Hematopoietic multipotent progenitor cell treated with erythropoietin and hydrocortisone succinate and interleukin-3 and kit ligand, for 6 days (in vitro differentiated cells): ENCODE measurements at regions not wholly inside any gene's neighbourhood (a gene's known extent, or its start where the extent isn't known, plus 50 kb on each side); places are given as distances from the start of the nearest gene placed in this dataset.
"Not testable (repeated sequence)": the region's sequence is repeated elsewhere in the genome, so short reads cannot be mapped to it uniquely, and the experiment has no call there.

Source experiments
- DNase-seq: peaks from one replicate; pipeline ENCODE4 v3.0.0-alpha.2; 2015

DNA sequence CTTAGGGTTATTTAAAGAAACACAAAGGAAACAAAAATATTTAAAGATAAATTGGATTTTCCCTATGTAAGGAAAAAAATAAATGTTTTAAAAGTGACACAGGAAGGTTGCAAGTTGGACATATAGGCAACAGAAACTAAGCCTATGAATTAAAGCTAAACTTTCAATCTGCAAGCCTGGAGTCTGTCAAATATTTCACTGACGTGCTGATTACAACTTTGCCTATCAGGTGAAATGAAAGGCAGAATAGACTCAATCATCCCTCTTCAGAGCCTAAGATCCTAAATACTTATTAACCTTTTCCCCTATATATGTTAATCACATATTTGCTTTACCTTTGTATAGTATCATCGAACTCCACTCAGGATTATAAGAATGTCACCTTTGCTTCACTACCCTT lies 1068.0 kb upstream of the ALCAM start:
- no peak for DNase-seq

- no peak for DNase-seq
These were observed 1050.6 kb upstream of the ALCAM start for GRCh38 chr3:104316118-104316517.

DNA sequence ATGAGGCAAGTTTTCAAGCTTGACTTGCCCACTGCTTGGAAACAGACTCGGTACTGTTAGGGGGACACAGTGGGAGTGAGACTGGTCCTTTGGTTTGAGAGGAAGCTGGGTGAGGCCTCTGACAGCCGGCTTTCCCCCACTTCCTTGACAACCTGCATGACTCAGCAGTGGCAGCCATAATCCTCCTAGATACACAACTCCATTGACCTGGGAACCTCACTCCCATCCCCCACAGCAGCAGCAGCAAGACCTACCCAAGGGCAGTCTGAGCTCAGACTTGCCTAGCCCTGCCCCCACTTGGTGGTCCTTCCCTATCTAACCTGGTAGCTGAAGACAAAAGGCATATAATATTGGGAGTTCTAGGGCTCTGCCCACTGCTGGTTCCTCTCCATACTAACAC lies 1043.5 kb upstream of the ALCAM start:
- no peak for DNase-seq

- DNase-seq, result no peak
These were observed 1019.4 kb upstream of the ALCAM start for GRCh38 chr3:104347291-104347690.

GRCh38 chr3:104349836-104350235 lies 1016.9 kb upstream of the ALCAM start:
- no peak for DNase-seq

GRCh38 chr3:104353951-104354350 lies 1012.8 kb upstream of the ALCAM start:
- DNase-seq, result no peak

DNA sequence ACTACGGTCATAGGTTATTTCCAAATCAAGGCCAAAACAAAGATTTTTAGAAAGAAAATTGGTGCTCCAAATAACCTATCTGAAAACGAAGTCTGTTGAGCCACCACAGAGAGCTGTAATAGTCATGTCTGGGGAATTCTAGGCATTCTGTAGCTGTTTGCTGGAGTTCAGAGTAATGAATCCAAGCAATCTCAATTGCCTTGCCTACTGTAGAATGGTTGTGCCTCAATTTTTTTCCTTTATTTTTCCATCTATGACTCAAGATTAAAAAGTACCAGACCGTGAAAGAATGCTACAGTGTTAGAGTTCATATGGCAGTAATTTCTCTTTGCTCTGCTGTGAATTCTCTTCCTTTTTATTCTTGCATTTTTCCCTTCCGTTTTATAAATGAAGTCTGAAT lies 1007.2 kb upstream of the ALCAM start:
- no peak for DNase-seq

DNA sequence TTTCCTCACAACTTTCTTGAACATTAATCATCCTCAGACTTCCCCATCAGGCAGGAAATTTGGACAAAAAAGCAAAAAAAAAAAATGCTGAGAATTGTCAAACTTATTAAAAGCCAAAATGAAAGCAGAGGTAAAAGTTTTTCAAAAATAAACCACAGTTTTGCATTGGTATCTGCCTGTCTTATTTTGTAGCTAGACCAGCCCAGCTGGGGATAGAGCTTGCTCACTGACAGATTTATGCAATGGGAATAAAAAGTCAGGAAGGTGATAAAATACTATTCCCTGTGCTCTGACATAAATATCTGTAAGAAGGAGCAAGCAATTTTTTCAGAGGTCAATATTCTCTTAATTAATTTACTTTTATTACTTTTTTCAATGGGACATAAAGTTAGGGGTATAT lies 1006.7 kb upstream of the ALCAM start:
- DNase-seq, result no peak

- DNase-seq, result not testable (repeated sequence)
These were observed 1005.0 kb upstream of the ALCAM start for GRCh38 chr3:104361748-104362147.

DNA sequence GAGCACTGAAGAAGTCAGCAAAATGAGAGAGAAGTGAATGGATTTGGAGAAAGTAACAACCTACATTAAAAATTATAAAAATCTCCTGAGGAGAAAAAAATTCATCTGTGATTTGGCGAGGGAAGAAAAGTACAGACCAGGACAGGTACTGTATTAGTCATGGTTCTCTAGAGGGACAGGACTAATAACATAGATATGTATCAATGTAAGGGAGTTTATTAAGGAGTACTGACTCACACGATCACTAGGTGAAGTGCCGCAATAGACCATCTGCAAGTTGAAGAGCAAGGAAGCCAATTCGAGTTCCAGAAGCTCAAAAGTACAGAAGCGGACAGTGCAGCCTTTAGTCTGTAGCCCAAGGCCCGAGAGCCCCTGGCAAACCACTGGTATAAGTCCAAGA lies 1004.4 kb upstream of the ALCAM start:
- DNase-seq, result no peak

GRCh38 chr3:104367000-104367399 lies 999.7 kb upstream of the ALCAM start:
- no peak for DNase-seq

GRCh38 chr3:104368760-104369159 lies 997.9 kb upstream of the ALCAM start:
- no peak for DNase-seq

DNA sequence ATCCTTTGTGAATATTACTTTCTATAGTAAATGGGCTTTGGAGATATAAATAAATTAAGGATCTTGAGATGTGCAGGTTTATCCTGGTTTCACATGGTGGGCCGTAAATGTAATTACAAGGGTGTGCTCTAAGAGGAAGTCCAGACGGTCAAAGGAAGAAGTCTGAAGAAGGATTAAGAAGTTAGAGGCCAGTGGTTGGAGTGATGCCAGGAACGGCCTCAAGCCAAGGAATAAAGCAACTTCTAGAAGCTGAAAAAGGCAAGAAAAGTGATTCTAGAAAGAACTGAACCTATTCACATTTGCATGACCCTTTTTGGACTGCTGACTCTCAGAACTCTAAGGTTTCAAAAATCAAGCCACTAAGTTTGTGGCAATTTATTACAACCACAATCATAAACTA lies 981.3 kb upstream of the ALCAM start:
- DNase-seq, result no peak

DNA sequence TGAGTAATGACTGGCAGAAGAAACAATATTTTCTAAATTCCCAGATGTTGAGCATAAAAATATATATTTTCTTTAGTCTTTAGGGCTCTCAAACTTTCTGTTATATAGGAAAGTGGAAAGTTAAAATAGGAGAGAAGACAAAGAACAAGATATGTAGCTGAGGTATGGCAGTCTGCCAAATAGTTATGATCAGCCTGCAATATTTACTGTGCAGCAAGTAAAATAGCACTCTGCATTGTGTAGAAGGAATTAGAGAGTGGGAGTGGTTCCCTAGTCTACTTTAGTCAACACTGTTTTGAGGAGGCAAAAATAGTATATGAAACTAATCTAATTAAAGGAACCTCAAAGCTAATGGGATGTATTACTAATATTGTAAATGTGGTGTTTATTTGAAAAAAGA lies 978.1 kb upstream of the ALCAM start:
- peak; percentile 1 for DNase-seq

DNA sequence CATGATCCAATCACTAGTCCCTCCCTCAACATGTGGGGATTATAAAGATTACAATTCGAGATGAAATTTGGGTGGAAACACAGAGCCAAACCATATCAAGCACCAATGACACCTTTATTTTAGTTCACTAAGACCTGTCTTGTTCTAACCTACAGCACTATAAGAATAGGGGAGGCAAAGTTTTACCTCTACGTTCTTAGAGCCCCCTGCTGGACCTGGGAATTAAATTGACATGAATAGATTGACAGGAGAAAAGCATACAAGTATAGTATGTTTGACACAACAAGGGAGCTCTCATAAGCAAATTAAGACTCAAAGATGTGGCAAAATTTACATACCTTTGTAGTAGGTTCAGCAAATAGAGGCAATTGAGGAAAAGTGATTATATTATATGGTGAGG lies 974.4 kb upstream of the ALCAM start:
- DNase-seq, result peak; percentile 3

- DNase-seq, result no peak
These were observed 969.6 kb upstream of the ALCAM start for GRCh38 chr3:104396974-104397669.

GRCh38 chr3:104397713-104398112 lies 969.0 kb upstream of the ALCAM start:
- no peak for DNase-seq

DNA sequence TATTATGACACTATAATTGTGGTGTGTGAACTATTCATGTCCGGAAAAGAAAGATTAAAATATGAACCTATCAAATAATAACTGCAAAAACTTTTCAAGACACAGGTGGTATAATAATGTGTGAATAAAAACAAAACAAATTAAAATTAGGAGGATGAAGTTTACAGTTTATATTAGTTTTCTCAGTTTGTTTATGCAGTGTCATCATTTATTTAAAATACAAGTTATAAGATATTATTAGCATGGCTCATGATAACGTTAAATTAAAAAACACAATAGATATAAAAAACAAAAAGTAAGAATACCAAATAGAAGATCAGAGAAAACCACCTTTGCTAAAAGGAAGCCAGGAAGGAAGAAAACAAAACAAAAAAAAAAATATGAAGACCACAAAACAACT lies 963.8 kb upstream of the ALCAM start:
- no peak for DNase-seq

GRCh38 chr3:104411757-104412156 lies 955.0 kb upstream of the ALCAM start:
- no peak for DNase-seq

DNA sequence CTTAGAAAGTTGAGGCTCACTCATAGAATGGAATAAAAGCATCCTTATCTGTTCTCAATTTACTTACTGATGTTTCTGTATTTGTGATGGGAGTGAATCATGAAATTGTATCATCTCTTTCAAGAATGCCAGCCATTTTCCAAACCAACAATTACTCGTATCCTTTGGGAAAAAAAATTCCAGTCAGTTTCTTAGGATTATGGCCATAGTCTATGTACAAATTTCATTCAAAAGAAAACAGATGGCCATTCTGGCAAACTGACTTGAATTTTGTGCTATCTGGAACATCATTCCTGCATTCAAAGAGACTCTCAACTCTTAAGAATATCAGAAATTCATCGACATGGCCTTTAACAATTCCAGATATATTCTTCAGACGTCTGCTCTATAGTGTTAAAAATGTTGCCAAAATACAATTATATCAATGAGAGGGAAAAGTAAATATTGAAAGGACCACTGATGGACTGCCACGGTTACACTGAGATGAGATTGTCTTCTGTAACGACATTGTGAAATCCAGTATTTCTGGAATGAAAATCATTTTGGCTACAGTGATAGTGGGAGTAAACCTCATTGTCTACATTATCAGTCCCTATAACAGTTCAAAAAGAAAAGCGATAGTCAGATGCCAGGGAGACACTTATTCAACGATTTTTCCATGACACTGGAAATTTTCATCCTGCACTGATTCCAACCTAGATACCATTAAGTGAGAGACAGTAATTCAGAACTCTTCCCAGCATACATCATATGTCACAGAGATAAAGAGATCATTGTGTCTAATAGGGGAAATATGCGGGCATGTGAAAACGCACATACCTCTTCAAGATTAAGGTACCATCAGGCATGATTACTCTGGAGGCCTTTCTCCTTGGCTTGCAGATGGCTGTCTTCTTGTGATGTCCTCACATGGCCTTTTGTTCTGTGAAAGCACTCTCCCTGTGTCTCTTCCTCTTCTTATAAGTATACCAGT lies 953.8 kb upstream of the ALCAM start:
- no peak for DNase-seq

GRCh38 chr3:104428337-104428925 lies 938.3 kb upstream of the ALCAM start:
- no peak for DNase-seq

DNA sequence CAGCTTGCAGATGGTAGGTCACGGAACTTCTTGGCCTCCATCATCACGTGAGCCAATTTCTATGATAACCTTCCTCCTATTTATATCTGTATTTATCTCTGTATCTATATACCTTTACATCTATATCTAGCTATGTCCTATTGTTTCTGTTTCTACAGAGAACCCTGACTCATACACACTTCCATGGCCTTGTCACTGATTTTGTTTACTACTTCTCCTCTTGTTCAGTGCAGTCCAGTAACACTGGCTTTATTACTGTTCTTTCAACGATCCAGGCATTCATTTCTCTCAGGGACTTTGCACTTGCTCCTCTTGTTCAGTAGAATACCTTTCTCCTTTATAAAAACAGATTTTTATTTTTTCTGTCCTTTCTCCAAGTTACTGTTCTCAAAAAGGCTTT lies 937.0 kb upstream of the ALCAM start:
- no peak for DNase-seq

- no peak for DNase-seq
These were observed 930.2 kb upstream of the ALCAM start for GRCh38 chr3:104436506-104436905.
